ENCODE measurements at regions not wholly inside any gene's neighbourhood (a gene's known extent, or its start where the extent isn't known, plus 50 kb on each side); places are given as distances from the start of the nearest gene placed in this dataset.

GRCh38 chr6:167240034-167240541 is 51.0 kb upstream of the UNC93A start:
- no peak overlapping the region for H3K27ac Mint-ChIP-seq (ENCODE audit: unreplicated experiment)
- TF ChIP-seq CTCF (IDR thresholded peaks at IDR 0.05; ENCODE audit: partially characterized antibody, unreplicated experiment): no peak
- no peaks in the 10 kb centered on the region for H3K36me3 Mint-ChIP-seq (ENCODE audit: unreplicated experiment)
- peaks cover 25% of the 10 kb centered on the region for H3K9me3 Mint-ChIP-seq (ENCODE audit: unreplicated experiment)
- H3K4me1 Mint-ChIP-seq (ENCODE audit: low read depth, unreplicated experiment): peaks cover 66% of the 10 kb centered on the region
- H3K27me3 Mint-ChIP-seq (ENCODE audit: unreplicated experiment): peaks cover 12% of the 10 kb centered on the region
- H3K4me3 Mint-ChIP-seq (ENCODE audit: unreplicated experiment): no peak overlapping the region
- no peak for DNase-seq
